H4 (cell line): ENCODE measurements at regions not wholly inside any gene's neighbourhood (a gene's known extent, or its start where the extent isn't known, plus 50 kb on each side); places are given as distances from the start of the nearest gene placed in this dataset.
"Not testable (repeated sequence)": the region's sequence is repeated elsewhere in the genome, so short reads cannot be mapped to it uniquely, and the experiment has no call there.

Experiments
- DNase-seq: peaks from one replicate; pipeline ENCODE4 v3.0.0-alpha.2; 2015; ENCODE audit warnings: low spot score

DNA sequence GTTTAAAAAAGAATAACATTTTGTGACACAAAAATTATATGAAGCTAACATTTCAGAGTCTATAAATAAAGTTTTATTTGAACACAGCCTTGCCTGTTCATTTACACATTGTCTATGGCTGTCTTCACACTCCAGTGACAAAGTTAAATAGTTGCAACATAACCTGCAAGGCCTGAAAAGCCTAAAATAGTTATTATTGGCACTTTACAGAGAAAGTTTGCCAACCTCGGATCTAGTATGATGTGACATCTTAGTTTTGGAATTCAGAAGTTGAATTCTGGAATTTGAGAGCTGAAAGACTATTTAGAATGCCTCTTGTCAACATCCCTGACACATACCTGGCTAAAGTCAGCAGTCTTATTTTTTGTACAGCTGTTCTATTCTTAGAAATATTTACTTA, 68.3 kb downstream of the DYRK2 start:
- DNase-seq: no peak

DNA sequence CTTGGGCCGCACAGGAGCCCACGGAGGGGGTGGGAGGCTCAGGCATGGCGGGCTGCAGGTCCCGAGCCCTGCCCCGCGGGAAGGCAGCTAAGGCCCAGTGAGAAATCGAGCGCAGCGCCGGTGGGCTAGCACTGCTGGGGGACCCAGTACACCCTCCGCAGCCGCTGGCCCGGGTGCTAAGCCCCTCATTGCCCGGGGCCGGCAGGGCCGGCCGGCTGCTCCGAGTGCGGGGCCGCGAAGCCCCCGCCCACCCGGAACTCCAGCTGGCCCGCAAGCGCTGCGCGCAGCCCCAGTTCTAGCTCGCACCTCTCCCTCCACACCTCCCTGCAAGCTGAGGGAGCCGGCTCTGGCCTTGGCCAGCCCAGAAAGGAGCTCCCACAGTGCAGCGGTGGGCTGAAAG, 70.8 kb downstream of the DYRK2 start:
- not testable (repeated sequence) for DNase-seq

DNA sequence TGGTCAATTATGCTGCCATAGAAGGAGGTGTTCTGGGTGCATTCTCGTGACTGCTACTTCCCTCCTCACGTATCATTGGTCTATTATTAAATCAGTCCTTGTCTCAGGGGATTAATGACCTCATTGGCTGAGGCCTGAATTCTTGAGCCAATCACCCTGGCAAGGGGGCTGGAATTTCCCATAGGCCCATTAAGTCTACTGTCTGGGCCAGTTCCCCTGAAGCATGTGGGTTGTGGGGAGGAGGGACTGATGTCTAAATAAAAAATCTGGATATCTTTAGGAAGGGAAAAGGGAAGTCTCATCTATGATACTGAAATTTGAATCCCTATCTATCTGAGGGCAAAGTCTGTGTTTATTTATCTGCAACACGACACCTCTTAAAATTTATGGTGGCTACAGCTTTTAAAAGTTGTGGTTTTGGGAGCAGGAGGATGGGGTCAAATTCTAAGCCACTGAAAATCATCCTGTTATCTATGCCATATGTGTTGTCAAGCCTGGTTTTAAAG, 71.9 kb downstream of the DYRK2 start:
- DNase-seq: peak; percentile 37

DNA sequence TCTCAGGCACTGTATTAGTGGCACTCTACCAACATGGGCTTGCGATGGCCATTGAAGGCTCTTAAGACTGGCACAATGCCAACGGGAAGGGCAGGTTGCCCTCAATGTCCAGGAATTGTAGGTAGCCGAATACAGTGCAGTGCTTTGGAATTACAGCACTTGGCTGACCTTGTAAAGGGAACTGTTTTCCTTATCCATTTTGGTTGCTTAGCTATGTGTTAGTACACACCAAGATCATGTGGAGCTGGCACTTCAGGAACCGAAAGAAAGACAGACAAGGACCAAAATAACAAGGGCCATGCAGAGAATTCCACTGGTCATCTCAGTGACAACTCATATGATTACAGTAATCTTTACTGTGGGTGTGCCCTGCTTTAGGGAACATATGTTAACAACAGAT, 72.7 kb downstream of the DYRK2 start:
- no peak for DNase-seq

DNA sequence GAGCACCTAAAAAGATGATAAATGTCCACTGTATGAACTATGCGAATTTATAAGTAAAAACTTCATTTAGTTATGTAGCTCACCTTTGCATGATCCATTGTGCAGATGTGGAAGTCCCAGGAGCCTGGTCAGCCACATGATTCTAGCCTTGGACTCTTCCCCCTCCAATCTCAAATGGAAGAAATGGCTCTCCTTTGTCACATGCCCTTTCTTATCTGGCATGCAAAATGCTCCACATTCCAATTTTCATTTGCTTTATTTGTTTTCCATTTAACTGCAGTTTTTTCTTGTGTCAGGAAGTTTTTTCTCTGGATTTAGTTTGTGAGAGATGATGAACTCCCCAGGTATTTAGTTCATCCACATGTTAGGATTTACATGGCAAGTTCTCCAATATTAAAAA, 73.8 kb downstream of the DYRK2 start:
- no peak for DNase-seq

DNA sequence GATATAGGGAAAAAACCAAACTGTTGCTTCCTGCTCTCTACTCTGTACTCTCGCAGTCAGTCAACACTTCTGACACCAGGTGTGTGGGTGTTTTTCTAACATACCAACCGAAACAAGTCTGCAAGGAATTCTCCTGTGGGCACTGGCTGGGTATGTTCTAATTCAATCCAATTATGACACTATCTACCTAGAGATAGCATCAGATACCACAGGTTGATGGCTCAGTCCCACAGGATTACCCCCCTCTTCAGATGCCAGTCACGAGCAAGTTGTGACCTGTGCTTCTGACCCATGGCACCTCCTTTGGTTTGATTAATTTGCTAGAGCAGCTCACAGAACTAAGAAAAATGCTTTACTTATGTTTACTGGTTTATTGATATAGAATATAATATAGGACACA, 78.3 kb downstream of the DYRK2 start:
- no peak for DNase-seq

DNA sequence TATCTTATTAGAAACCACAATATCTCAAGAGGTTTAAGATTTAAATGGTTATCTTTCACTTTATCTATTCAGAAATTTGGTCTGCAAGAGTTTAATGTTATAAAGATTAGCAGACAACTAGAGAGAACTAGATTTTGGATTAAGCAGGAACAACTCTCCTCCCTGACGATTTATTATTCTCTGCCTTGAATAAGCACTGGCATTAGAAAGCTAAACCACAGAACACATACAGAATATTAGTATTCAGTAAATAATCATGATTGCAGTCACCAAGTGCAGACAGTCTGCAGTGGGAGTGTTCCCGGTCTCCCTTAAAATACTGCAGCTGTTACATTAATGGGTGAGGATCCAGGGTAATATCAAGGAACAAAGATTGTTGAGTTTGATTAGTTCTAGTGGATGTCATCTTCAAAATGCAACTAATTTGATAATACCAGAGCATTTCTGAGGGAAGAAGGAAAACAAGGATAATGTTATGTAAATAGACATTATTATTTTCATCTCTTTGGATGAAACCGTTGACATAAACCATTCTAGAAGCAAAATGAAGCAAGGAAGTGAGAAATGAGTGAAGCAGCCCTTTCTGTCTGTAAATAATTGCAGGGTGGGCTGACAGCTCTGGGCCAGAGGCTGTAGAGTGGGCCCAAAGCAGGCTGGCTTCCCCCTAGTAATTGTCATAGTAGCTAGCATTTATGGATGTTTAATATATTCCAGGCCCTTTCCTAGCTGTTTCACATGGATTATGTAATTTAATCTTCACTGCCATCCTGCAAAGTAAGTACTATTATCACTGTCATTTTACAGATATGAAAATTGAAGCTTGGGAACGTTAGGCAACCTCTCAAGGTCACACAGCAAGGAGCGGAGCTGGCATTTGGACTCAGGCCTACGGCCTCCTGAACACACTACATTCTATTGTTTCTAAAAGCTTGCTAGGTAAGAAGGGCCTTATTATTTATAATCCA, 79.4 kb downstream of the DYRK2 start:
- DNase-seq: no peak

DNA sequence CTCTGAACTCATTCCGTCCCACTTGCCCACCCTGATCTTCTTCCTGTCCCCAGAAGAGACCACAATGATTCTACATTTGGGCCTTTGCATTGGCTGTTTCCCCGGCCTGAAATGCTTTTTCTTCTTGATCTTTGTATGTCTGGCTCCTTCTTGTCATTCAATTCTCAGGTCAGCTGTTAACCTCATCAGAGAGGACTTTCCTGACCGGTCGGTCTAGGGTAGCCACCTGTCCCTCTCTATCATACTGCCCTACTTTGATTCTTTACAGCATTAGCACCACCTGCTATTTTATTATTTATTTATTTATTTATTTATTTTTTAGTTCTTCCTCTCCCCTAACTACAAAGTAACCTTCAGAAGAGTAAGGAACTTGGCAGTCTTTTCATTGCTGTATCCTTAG, 84.3 kb downstream of the DYRK2 start:
- no peak for DNase-seq

DNA sequence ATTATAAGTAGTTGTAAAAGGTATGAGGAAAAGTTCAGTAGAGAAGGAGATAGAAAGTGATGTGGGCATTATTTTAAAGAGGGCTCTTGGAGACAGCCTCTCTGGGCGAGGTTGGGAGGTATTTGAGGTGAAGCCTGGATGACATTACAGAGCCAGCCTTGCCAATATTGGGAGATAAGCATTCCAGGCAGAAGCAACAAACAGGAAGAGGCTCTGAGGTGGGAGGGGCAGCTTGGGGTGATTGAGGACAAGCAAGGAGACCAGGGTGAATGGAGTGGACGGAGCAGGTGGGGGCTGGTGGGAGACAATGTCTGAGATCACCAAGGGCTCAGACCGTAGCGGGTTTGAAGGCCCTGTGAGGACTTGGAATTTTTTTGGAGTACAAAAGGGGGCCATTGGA, 87.3 kb downstream of the DYRK2 start:
- DNase-seq: no peak

DNA sequence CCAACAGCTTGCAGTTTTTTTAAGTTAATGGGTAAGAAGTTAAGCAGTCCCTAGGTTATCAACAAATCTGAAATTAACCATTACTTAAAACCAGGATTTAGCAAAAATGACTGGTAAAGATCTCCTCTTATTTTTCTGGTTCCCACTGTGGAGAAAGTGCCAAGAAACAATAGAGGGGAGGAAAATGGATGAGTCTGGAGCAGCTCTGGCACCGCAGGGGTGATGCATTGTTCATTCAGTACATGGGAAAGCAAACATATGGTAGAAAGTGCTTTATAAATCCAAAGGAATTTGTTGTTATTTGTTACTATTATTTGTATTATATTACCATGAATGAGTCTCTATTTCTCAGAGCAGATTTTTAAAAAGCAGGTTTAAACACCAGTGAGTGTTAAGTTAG, 92.2 kb downstream of the DYRK2 start:
- DNase-seq: no peak

DNA sequence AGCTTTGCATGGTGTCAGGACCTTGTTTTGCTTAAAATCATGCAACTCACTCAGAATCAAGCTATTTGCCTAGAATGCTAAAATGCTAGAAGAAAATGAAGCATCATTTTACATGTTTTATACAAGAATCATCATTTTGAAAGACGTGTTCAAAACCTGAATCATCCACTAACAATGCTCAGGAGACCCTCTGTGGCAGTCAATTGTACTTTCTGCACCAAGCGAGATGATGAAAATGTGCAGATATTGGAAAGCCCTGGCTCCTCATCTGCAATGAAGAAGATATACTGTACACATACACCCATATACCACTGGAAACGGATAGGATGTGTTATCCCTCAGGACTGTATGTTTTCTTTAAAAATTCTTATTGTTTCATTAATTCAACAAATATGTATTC, 92.7 kb downstream of the DYRK2 start:
- no peak for DNase-seq

DNA sequence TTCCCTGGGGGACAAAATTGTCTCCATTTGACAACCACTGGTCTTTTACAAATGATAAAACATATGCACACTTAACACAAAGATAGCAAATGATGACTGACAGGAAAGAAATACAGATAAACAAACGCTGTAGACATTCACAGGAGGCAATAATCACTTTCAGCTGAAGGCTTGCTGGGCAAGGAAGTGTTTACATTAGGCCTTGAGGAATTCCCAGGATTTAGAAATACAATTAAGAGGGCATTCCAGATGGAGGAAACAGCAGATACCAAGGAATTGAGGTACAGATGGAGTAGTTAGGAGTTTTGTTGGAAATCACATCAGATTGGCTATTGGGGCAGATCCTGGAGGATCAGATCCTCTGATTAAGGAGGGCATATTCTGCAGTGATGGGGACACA, 93.9 kb downstream of the DYRK2 start:
- peak; percentile 17 for DNase-seq

DNA sequence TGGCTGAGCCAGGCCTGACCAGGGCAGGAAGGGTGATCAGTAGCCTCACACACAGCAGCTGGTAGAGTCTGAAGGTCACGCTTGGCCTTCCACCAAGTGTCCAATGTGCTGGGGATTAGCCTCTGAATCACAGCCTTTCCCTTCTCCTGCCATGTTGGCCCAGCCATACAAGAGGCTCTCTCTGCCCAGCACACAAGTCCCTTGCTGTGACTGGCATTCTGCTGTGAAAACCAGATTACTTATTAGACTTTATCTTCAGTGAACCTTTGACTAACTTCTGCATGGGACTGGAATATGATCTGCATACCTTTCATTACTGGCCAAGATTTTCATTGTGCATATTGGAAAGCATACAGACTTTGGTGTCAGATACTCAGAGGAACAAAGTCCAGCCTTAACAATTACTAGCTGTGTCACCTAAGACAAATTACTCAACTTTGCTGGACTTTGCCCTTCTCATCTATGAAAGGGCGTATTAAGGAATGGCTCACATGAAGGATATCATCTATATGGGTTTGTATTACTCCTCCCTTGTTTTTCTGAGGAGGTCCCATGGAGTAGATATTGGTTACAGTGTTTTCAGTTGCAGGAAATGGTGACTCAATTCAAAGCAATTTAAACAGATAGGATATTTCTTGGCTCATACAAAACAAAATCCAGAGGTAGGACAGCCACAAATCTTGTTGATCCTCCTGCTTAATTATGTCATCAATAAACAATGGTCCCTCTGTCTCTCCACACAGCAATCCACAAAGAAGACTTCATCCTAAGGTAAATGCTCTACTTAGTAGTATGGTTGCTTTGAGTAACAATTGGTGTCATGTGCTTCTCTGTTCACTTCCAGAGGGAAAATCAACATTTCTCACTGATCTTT, 99.6 kb downstream of the DYRK2 start:
- no peak for DNase-seq

DNA sequence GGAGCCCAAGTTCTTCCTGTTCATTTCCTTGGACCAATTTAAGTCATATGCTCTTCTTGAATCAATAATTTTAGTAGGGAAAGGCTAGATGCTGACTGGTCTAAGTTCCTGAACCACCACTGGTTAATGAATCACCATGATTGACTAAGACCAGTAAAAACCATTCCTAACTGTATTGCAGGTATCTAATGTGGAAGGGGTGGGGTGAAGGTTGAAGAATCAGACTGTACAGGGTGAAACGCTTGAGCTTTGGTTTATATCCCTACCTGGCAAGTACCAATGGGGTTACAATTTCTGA, 100.1 kb downstream of the DYRK2 start:
- DNase-seq: no peak

DNA sequence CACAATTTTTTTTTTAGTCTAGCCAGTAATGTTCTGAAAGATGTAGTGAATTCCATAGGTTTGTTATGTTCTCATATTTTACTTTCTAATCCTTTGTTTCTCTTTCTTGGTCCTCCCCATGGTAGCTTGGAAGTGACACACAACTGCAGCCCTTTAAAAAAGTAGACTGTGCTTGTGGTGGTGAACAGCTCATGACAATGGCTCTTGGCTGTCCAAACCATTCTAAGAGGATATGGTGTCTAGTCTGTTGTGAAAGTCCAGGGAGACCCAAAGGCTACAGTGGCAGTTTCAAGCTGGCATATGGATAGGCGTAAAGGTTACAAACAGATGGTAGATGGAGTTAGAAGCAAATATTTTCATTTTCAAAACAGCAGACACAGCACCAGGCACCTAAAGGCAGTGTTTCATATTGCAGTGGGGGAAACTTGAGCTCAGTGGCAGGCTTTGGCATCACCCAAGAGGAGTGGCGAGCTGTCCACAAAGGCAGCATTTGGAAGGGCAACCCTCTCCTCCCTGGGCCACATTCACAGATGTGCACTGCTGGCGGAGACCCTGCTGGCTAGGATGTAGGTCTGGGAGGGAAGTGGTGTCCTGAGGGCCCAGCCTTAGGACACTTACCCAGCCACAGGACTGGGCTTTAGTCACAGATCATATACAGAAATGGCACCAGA, 102.1 kb downstream of the DYRK2 start:
- DNase-seq: no peak

DNA sequence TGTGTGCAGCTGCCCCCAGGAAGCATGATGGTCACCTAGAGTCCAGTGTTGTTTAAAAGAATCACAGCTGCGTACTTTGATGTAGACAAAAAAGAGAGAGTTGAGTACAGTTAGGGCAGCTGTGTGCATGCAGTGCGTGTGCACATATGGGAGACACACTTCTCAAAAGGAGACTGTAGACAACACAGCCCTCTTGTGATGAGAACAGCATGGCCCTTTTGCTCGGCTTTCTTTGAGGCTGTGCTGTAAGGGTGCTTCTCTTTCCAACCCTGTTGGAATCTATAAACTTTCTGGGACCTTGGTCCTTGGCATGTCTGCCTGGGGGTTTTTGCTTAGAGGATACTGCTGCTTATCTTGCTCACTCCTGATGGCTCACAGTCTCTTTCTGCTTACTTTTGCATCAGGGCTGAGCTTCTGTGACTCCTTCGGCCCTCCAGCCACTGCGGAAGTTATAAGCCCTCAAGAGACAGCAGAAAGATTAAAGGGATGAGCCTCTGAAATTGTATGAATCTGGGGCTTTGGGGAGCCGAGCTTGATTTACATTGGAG, 102.9 kb downstream of the DYRK2 start:
- DNase-seq: no peak

DNA sequence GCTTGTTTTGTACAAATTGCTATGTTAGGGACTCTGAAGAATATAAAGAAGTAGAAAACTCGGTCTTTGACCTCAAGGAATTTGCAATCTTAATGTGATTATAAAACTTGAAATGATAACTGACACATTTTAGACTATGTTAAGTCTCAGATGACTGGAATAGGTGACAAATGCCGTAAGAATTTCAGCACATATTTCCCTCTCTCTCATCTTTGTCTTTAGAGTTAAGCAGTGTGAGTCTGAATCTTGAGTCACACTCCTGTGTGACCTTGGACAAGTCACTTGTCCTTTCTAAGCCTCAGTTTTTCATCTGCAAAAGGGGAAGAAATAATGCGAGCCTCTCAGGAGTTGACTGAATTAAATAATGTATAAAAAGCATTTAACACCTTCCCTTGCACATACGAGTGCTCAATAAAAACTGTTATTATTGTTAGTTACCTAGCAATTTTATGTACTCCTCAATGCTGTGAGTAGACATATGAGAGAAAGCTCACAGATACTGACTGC, 103.7 kb downstream of the DYRK2 start:
- no peak for DNase-seq

DNA sequence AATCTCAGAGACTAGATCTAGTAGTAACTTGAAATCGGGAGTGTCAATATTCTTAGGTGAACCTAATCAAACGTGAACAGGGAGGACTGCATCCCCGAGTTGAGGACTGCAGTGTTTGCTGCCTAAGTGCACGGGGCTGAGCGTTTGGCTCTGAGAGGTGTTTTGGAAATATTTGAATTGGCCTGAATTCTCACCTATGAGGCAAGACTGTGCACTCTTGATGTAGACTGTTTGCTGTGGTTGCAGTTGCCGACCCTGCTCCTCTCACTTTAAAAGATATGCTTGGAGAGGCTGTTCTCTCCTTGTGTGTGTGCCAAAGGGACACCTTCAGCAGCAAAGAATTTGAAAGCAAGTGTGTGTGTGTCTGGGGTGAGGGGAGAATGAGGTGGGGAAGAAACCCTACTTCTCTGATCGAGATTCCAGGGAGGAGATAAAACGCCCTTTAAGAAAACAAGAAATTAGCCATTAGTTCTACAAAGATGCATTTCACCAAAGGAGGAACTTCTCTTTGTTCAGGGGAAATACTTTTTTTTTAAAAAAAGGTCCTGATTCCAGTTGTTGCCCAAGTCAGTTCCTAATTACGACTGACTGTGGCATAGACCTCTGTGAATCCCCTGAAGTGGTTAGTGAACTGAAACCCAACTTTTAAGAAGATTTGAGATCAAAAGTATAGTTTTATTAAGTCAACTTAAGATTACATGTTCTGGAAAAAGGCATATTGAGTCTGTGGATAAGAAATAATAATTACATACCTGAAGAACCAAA, 106.6 kb downstream of the DYRK2 start:
- DNase-seq: no peak

DNA sequence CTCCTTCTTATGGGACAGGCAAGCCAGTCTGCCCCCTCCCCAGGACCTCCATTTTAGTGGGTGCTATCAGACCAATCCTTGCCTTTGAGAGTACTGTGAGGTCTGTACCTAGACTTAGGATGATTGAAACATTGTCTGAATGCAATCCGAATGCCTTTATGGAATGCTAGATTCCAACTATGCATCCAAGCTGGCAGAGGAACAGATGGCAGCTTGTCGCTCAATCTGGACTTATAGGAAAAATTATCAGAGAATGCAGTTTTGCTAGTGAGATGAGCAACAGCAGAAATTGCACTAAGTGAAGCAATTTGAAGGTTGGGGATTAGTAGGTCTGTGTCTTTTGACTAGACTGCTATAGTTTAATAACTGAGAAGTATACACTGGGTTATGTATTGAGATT, 109.1 kb downstream of the DYRK2 start:
- no peak for DNase-seq

DNA sequence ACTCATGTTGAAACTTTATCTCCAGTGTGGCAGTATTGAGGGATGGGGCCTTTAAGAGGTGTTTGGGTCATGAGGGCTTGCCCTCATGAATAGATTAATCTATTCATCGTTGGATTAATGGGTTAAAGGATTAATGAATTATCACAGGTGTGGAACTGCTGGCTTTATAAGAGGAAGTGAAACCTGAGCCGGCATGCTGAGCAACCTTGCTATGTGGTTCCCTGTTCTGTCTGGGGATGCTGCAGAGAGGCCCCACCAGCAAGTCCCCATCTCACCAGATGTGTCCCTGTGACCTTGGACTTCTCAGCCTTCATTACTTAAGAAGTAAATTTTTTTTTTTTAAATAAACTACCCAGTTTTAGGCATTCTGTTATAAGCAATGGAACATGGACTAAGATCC, 109.6 kb downstream of the DYRK2 start:
- no peak for DNase-seq

DNA sequence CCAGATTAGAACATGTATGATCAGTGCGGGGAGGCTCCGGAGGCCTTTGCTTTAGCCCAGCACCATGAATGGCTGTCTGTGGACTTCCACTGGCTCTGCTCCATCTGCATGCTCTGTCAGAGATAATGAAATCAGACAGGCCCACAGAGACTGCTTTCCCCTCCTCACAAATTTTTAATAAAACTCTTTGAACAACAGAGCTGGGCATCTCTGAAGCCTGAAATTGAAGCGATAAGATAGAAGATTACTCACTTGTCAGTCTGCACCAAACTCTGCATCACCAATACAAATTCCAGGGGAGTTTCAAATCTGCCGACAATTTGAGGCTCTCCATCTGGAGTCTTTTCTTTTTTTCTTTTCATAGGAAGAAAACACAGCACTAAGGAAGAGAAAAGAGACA, 110.0 kb downstream of the DYRK2 start:
- DNase-seq: no peak
